GM23338 (cell line): ENCODE measurements at regions not wholly inside any gene's neighbourhood (a gene's known extent, or its start where the extent isn't known, plus 50 kb on each side); places are given as distances from the start of the nearest gene placed in this dataset.

Experiments
- ATAC-seq: fragments of 200-7000 bp; cut with Tn5 transposase; 3 replicates; pipeline ENCODE4 v1.9.1; 2020
- DNase-seq: peaks from one replicate; pipeline ENCODE4 v3.0.0-alpha.2; 2015; ENCODE audit warnings: low spot score
- H2AFZ ChIP-seq: fragments of 200-600 bp; sonication (generic); 2 replicates; pipeline ENCODE4 v1.8.0; 2016; ENCODE audit warnings: antibody characterized with exemption, mild to moderate bottlenecking, moderate library complexity
- H3F3A ChIP-seq: fragments of 200-600 bp; sonication (generic); replicated peaks from 2 replicates; pipeline ENCODE4 v1.8.0; 2017; ENCODE audit warnings: antibody characterized with exemption, mixed run types, low read depth
- H3K27ac ChIP-seq: fragments of 200-600 bp; sonication (generic); 2 replicates; pipeline ENCODE4 v1.6.1; 2016; ENCODE audit warnings: low read depth
- H3K27me3 ChIP-seq: fragments of 200-600 bp; sonication (generic); 2 replicates; pipeline ENCODE4 v1.8.0; 2016; ENCODE audit warnings: mild to moderate bottlenecking, mixed run types, moderate library complexity; ENCODE audit not compliant: insufficient read depth
- H3K36me3 ChIP-seq: fragments of 200-600 bp; sonication (generic); 2 replicates; pipeline ENCODE4 v1.8.0; 2016; ENCODE audit warnings: mild to moderate bottlenecking; ENCODE audit not compliant: insufficient read depth
- H3K4me1 ChIP-seq: fragments of 200-600 bp; sonication (generic); 2 replicates; pipeline ENCODE4 v1.8.0; 2016; ENCODE audit warnings: mild to moderate bottlenecking, moderate library complexity; ENCODE audit not compliant: insufficient read depth
- H3K4me2 ChIP-seq: fragments of 200-600 bp; sonication (generic); 2 replicates; pipeline ENCODE4 v1.7.1; 2017; ENCODE audit warnings: mixed run types
- H3K4me3 ChIP-seq: fragments of 200-600 bp; sonication (generic); 2 replicates; pipeline ENCODE4 v1.6.1; 2016; ENCODE audit warnings: mixed run types
- H3K79me2 ChIP-seq: fragments of 200-600 bp; sonication (generic); replicated peaks from 2 replicates; pipeline ENCODE4 v1.8.0; 2017; ENCODE audit warnings: mild to moderate bottlenecking; ENCODE audit not compliant: insufficient read depth
- H3K9me2 ChIP-seq: fragments of 200-600 bp; sonication (generic); 2 replicates; pipeline ENCODE4 v1.8.0; 2017; ENCODE audit not compliant: insufficient read depth
- H4K20me1 ChIP-seq: fragments of 200-600 bp; sonication (generic); replicated peaks from 2 replicates; pipeline ENCODE4 v1.8.0; 2017; ENCODE audit warnings: mild to moderate bottlenecking; ENCODE audit not compliant: insufficient read depth
- H3K27ac Mint-ChIP-seq: 2 replicates; pipeline ENCODE4 v1.8.0; 2020; ENCODE audit warnings: inconsistent platforms, mild to moderate bottlenecking, moderate library complexity, mixed read lengths
- H3K27me3 Mint-ChIP-seq: 3 replicates; pipeline ENCODE4 v1.8.0; 2022; ENCODE audit warnings: low read depth, mild to moderate bottlenecking, moderate library complexity, mixed read lengths, inconsistent platforms; ENCODE audit not compliant: insufficient read depth, poor library complexity
- H3K36me3 Mint-ChIP-seq: 3 replicates; pipeline ENCODE4 v1.8.0; 2021; ENCODE audit warnings: low read depth, mild to moderate bottlenecking, inconsistent platforms, moderate library complexity, mixed read lengths
- H3K4me1 Mint-ChIP-seq: 3 replicates; pipeline ENCODE4 v1.8.0; 2020; ENCODE audit warnings: mild to moderate bottlenecking, inconsistent platforms, mixed read lengths
- H3K4me3 Mint-ChIP-seq: 3 replicates; pipeline ENCODE4 v1.8.0; 2021; ENCODE audit warnings: moderate library complexity, mild to moderate bottlenecking, inconsistent platforms, mixed read lengths
- H3K9me3 Mint-ChIP-seq: 3 replicates; pipeline ENCODE4 v1.8.0; 2020; ENCODE audit warnings: moderate library complexity, mild to moderate bottlenecking, inconsistent platforms, mixed read lengths
- EZH2 ChIP-seq: fragments of 200-600 bp; sonication (generic); IDR thresholded peaks from one replicate; pipeline ENCODE4 v1.8.0; 2017; ENCODE audit warnings: antibody characterized with exemption, mild to moderate bottlenecking, low read depth; ENCODE audit not compliant: unreplicated experiment
- REST ChIP-seq: IDR thresholded peaks from one replicate; pipeline ENCODE4 v1.6.1; 2018; ENCODE audit warnings: antibody characterized with exemption; ENCODE audit not compliant: unreplicated experiment
- ZNF462 ChIP-seq: fragments of 250-450 bp; sonication (Bioruptor Pico); IDR thresholded peaks from 2 replicates; pipeline ENCODE4 v1.5.0; 2020; ENCODE audit warnings: mild to moderate bottlenecking, moderate library complexity

- H3K27me3 ChIP-seq, result no peaks in the 10 kb centered on the region
- H3K4me2 ChIP-seq, result no peak overlapping the region
- H3K4me3 ChIP-seq, result no peak overlapping the region
- no peaks in the 10 kb centered on the region for H3K4me1 ChIP-seq
- no peaks in the 10 kb centered on the region for H3K79me2 ChIP-seq
- peaks cover 8% of the 10 kb centered on the region for H3K27me3 Mint-ChIP-seq
- TF ChIP-seq EZH2, result no peak
- no peak for TF ChIP-seq ZNF462 (CRISPR knock-in tag)
- H4K20me1 ChIP-seq, result no peaks in the 10 kb centered on the region
- peaks cover 11% of the 10 kb centered on the region; the same call in 2 of the 3 replicates for H3K4me1 Mint-ChIP-seq
- H3K27ac ChIP-seq, result no peak overlapping the region
- no peak overlapping the region for H3K4me3 Mint-ChIP-seq
- no peak overlapping the region for H3K27ac Mint-ChIP-seq
- peaks cover 4% of the 10 kb centered on the region; the same call in 2 of the 3 replicates for H3K36me3 Mint-ChIP-seq
- DNase-seq (no peak), ATAC-seq (no peak)
- H3F3A ChIP-seq, result no peaks in the 10 kb centered on the region
- H3K9me3 Mint-ChIP-seq, result peaks cover 27% of the 10 kb centered on the region
- H3K9me2 ChIP-seq, result no peaks in the 10 kb centered on the region
- H2AFZ ChIP-seq, result no peak overlapping the region
- H3K36me3 ChIP-seq, result no peaks in the 10 kb centered on the region
Observed at GRCh38 chr15:98447069-98447468, 201.3 kb upstream of the IGF1R start.

- Mint-ChIP-seq H3K4me3 (no peak overlapping the region), H3K9me3 (peaks cover 23% of the 10 kb centered on the region), H3K36me3 (peaks cover 4% of the 10 kb centered on the region; the same call in 2 of the 3 replicates), H3K27me3 (peaks cover 12% of the 10 kb centered on the region), H3K4me1 (no peaks in the 10 kb centered on the region), H3K27ac (no peak overlapping the region)
- Histone ChIP-seq H3K4me1 (no peaks in the 10 kb centered on the region), H3F3A (no peaks in the 10 kb centered on the region), H3K4me3 (no peak overlapping the region), H4K20me1 (no peaks in the 10 kb centered on the region), H3K9me2 (no peaks in the 10 kb centered on the region), H3K79me2 (no peaks in the 10 kb centered on the region), H3K27ac (no peak overlapping the region), H3K4me2 (no peak overlapping the region), H2AFZ (no peak overlapping the region), H3K27me3 (no peaks in the 10 kb centered on the region), H3K36me3 (no peaks in the 10 kb centered on the region)
- ATAC-seq (peak; percentile 73), DNase-seq (peak; percentile 37)
- no peak for TF ChIP-seq REST
Observed at GRCh38 chr15:98451236-98451635, 197.1 kb upstream of the IGF1R start.
